Stimulated activated CD8-positive, alpha-beta memory T cell treated with anti-CD3 and anti-CD28 coated beads, Interleukin-4, amount 100 ng/mL, for 4 hours (primary cell): ENCODE measurements at regions not wholly inside any gene's neighbourhood (a gene's known extent, or its start where the extent isn't known, plus 50 kb on each side); places are given as distances from the start of the nearest gene placed in this dataset.
A peak's percentile ranks its signal among the peaks of the same experiment; 100 is the strongest.
"Not testable (repeated sequence)": the region's sequence is repeated elsewhere in the genome, so short reads cannot be mapped to it uniquely, and the experiment has no call there.

ENCODE experiments used
- DNase-seq, 2 donors: peaks; one replicate each; pipeline ENCODE4 v3.0.0-alpha.2; 2020; ENCODE audit warnings: low read depth in 2 of 2, low spot score in 1 of 2

- DNase-seq: not testable (repeated sequence)
Observed at GRCh38 chr17:27365329-27365945, 71.5 kb downstream of the WSB1 start.

- DNase-seq: no peak
Observed at GRCh38 chr17:27366437-27366836, 72.5 kb downstream of the WSB1 start.

GRCh38 chr17:27367121-27367981, 73.4 kb downstream of the WSB1 start:
- DNase-seq: no peak

- no peak for DNase-seq
Observed at GRCh38 chr17:27368151-27368795, 74.4 kb downstream of the WSB1 start.

GRCh38 chr17:27368980-27369379, 75.1 kb downstream of the WSB1 start:
- no peak for DNase-seq

GRCh38 chr17:27370776-27371175, 76.9 kb downstream of the WSB1 start:
- DNase-seq: no peak

GRCh38 chr17:27373695-27374094, 79.8 kb downstream of the WSB1 start:
- not testable (repeated sequence) for DNase-seq

- no peak for DNase-seq
Observed at GRCh38 chr17:27376637-27377547, 79.4 kb upstream of the KSR1 start.

GRCh38 chr17:27378482-27379175, 77.6 kb upstream of the KSR1 start:
- DNase-seq: no peak

GRCh38 chr17:27379888-27380533, 76.2 kb upstream of the KSR1 start:
- no peak for DNase-seq

GRCh38 chr17:27380551-27380950, 75.7 kb upstream of the KSR1 start:
- DNase-seq: no peak

GRCh38 chr17:27381007-27381501, 75.2 kb upstream of the KSR1 start:
- DNase-seq: peak; percentile 35 to 49

- no peak for DNase-seq
Observed at GRCh38 chr17:27382025-27382424, 74.2 kb upstream of the KSR1 start.

GRCh38 chr17:27384261-27384701, 72.0 kb upstream of the KSR1 start:
- no peak for DNase-seq

GRCh38 chr17:27384726-27385125, 71.5 kb upstream of the KSR1 start:
- DNase-seq: no peak

- DNase-seq: no peak
Observed at GRCh38 chr17:27385626-27386025, 70.6 kb upstream of the KSR1 start.

GRCh38 chr17:27386206-27387075, 69.8 kb upstream of the KSR1 start:
- no peak for DNase-seq

GRCh38 chr17:27389542-27390140, 66.6 kb upstream of the KSR1 start:
- no peak for DNase-seq
